GM19372 (cell line): ENCODE measurements at regions not wholly inside any gene's neighbourhood (a gene's known extent, or its start where the extent isn't known, plus 50 kb on each side); places are given as distances from the start of the nearest gene placed in this dataset.
"Not testable (repeated sequence)": the region's sequence is repeated elsewhere in the genome, so short reads cannot be mapped to it uniquely, and the experiment has no call there.

Experiments
- ATAC-seq: cut with Tn5 transposase; IDR thresholded peaks from one replicate; pipeline ENCODE4 v1.9.1; 2021; ENCODE audit warnings: mild to moderate bottlenecking, low read depth, moderate library complexity; ENCODE audit not compliant: unreplicated experiment

- no peak for ATAC-seq
These were observed 221.4 kb upstream of the PKN2 start for GRCh38 chr1:88462488-88463261.

- no peak for ATAC-seq
These were observed 220.6 kb upstream of the PKN2 start for GRCh38 chr1:88463401-88463985.

- ATAC-seq = no peak
These were observed 218.1 kb upstream of the PKN2 start for GRCh38 chr1:88466011-88466410.

- no peak for ATAC-seq
These were observed 217.0 kb upstream of the PKN2 start for GRCh38 chr1:88466899-88467580.

GRCh38 chr1:88472298-88472697, 211.8 kb upstream of the PKN2 start:
- ATAC-seq = no peak

DNA sequence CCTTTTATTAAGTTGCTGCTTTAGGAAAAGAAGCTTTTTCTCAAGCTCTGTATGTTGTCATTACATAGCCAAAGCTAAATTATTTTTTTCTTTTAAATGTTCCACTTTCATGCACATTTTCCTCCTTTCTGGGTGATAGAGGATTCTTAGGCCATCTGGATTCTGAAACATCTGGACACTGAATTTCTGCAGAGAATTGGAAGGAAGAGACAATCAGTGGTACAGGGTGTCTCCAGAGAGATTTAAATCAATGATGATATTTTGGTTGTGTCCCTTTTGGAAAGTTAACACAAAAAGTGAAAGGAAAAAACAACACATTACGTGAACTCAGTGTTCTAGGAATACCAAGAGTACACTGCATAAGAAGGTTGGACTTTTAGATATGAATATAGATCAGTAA, 211.4 kb upstream of the PKN2 start:
- ATAC-seq = no peak

DNA sequence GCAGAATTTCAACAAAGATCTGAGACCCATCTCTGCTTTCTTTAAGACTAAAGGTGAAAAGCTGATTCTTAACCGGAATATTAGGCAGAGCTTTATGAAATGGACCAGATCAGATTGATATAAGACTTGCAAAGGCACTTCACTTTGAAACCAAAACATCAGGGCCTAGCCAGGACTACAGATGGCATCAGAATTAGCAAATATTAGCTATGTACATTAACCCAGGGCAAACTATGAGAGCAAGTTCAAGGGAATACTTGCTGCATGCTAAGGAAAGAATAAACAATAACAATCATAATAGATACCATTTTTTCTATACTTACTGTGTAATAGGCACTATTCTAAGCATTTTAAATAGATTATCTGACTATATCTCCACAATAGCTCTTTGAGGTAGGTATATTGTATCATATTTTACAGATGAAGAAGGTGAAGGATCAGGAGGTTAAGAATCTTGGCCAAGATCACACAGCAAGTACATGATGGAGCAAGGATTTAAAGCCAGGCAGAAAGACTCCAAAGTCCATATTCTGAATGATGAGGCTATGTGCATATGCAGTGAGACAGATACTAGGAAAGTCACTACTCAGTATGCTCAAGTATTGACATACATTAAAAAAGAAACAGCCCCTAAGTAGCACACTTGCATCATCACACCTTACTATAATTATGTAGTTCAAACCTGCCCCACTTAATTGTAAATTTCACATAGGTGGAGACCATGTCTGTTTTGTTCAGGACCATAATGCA, 209.3 kb upstream of the PKN2 start:
- no peak for ATAC-seq

- ATAC-seq = no peak
These were observed 199.2 kb upstream of the PKN2 start for GRCh38 chr1:88484881-88485280.

- no peak for ATAC-seq
These were observed 195.8 kb upstream of the PKN2 start for GRCh38 chr1:88488237-88488636.

DNA sequence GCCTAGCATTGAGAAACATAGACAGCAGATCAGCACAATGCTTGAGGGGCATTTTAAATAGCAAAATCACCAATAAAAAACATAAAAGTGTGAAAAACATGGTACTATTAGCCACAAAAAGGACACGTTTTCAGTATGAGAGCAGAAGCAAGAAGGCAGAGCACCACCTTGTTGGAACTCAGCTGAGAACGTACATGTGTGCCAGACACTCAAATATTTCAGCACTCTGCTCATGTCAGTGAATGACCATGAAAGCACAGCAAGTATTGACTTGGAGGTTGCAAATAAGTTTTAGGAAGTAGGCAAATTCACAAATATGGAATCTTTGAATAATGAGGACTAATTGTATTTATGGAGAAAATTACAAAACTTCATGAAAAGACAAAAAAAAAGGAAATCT, 193.4 kb upstream of the PKN2 start:
- no peak for ATAC-seq

DNA sequence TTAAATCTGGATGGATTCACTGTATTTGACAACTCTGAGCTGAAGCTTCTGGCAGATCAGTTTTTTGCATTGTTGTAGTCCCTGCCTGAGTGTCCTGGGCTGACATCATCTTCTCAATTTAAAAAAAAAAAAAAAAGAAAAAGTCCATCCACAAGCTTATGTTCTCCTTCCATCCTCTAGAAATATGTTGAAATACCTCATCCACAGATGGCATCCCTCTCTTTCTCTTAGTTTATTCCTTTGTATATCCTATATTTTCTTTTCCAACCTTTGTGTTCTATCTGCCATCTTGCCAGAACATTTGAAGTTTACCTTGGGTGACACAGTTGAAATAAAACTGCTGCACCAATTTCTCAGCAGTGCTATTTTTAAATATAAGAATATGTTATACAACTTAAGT, 184.4 kb upstream of the PKN2 start:
- ATAC-seq = no peak

- ATAC-seq = no peak
These were observed 181.2 kb upstream of the PKN2 start for GRCh38 chr1:88502886-88503285.

DNA sequence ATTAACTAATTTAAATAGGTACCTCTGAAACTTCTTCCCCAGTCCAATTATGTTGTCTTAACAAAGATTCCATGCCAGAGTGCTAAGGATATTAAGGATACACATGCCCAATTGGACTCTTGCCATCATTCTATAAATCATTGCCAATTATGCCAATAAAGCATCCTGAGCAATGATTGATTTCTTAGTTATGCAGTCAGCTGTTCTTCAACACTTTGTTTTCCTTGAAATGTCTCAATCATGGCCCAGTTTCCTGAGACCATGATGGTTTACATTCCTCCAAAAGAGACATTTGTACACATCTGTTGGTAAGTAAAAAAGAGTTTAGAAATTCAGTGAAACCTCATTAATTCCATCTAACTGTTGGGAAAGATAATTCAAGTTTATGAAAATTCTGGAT, 180.4 kb upstream of the PKN2 start:
- ATAC-seq = no peak

DNA sequence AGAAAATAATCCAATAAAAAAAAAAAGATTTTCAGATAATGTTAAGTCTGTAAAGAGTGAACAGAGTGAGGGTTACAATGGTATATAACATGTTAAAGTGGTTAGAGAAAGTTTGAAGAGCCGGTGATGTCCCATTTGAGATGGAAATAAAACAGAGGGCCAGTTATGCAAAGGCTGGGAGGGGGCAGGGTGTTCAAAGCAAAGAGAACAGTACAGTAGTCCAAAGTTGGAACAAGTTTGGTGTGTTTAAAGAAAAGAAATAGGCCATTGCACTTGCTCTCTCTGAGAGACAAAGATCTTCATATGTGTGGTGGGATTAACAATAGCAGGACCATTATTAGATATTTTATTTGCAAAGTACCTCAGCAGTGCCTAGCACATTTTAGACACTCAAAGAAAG, 179.5 kb upstream of the PKN2 start:
- no peak for ATAC-seq

- no peak for ATAC-seq
These were observed 174.7 kb upstream of the PKN2 start for GRCh38 chr1:88509379-88509778.

- ATAC-seq = no peak
These were observed 169.5 kb upstream of the PKN2 start for GRCh38 chr1:88514544-88515060.

- ATAC-seq = not testable (repeated sequence)
These were observed 166.6 kb upstream of the PKN2 start for GRCh38 chr1:88517499-88517898.

- no peak for ATAC-seq
These were observed 164.9 kb upstream of the PKN2 start for GRCh38 chr1:88519156-88519555.

DNA sequence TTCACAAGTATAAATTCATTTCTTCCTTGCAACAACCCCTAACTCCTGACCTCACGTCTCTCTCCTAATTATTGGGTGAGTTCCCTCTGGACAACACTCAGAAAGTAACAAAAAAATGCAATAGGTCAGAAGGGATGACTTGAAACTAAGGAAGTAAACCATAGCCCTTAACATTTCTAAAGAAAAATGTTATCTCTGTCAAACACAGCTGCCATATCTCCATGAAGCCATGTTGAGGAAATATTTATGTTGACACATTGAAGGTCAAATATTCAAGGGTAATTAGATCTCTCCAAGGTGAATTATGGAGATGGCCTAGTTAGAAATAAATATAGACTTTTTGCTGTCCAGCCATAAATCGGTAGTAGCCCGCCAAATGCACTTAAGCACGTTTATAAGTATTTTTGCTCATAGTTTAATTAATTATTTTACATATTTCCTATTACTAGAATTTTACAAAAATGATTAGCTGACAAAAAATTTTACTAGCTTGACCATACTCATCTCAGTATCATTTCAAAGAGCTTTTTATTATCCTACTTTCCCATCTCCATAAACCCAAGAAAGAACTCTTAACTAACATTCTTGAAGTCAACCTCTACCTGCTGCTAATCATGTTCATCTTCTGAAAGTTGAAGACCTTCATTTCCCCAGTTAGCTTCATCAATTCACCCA, 160.1 kb upstream of the PKN2 start:
- no peak for ATAC-seq

- ATAC-seq = no peak
These were observed 157.6 kb upstream of the PKN2 start for GRCh38 chr1:88526456-88526855.
